K562 (cell line): ENCODE measurements at regions not wholly inside any gene's neighbourhood (a gene's known extent, or its start where the extent isn't known, plus 50 kb on each side); places are given as distances from the start of the nearest gene placed in this dataset.
"Not testable (repeated sequence)": the region's sequence is repeated elsewhere in the genome, so short reads cannot be mapped to it uniquely, and the experiment has no call there.

Source experiments
- ATAC-seq: fragments of 200-7000 bp; cut with Tn5 transposase; 3 replicates; pipeline ENCODE4 v1.9.1; 2020; ENCODE audit warnings: moderate library complexity
- BruUV-seq: library from RNA; stranded (reverse); fragments of 400-500 nt; replicated peaks from 2 replicates; lab custom pipeline; 2021; lab: Mats Ljungman, UMichigan
- CTCF ChIA-PET: fragments of 300-600 bp; formaldehyde crosslinking; extraction: SDS; loops from one replicate; lab custom pipeline; 2021; ENCODE audit warnings: low intra/inter-chr PET ratio; lab: Yijun Ruan, JAX
- POLR2A ChIA-PET: fragments of 300-600, 350-650 bp; sonication (Branson Sonifier 250); formaldehyde crosslinking; extraction: SDS; loops from one replicate; lab custom pipeline; 2021; ENCODE audit warnings: antibody characterized with exemption, inconsistent platforms; lab: Yijun Ruan, JAX
- DNase-seq, 4 experiments: peaks; one replicate each; pipeline versions ENCODE4 v3.0.0 to v3.0.0-alpha.2; 2011 to 2018; ENCODE audit warnings: low spot score in 3 of 4, mixed read lengths in 3 of 4; ENCODE audit errors: extremely low read depth in 1 of 4
- FAIRE-seq: peaks from 2 replicates; lab custom pipeline; 2011; peaks lifted over from hg19 to GRCh38; lab: Jason Lieb, UNC
- H2AFZ ChIP-seq: 2 replicates; pipeline ENCODE4 v1.6.0; 2011; ENCODE audit warnings: low read depth, low read length, control low read depth, inconsistent platforms
- H3K27ac ChIP-seq: fragments of 200-600 bp; 3 replicates; pipeline ENCODE4 v1.8.0; 2011; ENCODE audit warnings: low read depth, mild to moderate bottlenecking, control low read depth, inconsistent platforms, low read length, moderate library complexity, mixed read lengths; ENCODE audit errors: extremely low read depth
- H3K27me3 ChIP-seq, 2 experiments: fragments of 300-600 bp in 1 of 2; 2 replicates in 1 of 2; 3 replicates in 1 of 2; pipeline versions ENCODE4 v1.6.0 to v1.8.0; 2011; ENCODE audit warnings: inconsistent platforms in 2 of 2, low read length in 2 of 2, mild to moderate bottlenecking in 1 of 2, mixed read lengths in 1 of 2, moderate library complexity in 1 of 2; ENCODE audit not compliant: control insufficient read depth in 2 of 2, insufficient read depth in 2 of 2
- H3K36me3 ChIP-seq: fragments of 300-600 bp; 3 replicates; pipeline ENCODE4 v1.8.0; 2011; ENCODE audit warnings: mild to moderate bottlenecking, low read length, inconsistent platforms; ENCODE audit not compliant: control insufficient read depth, insufficient read depth
- H3K4me1 ChIP-seq, 2 experiments: fragments of 200-600 bp in 1 of 2; replicated peaks in 1 of 2; 2 replicates in 1 of 2; 3 replicates in 1 of 2; pipeline versions ENCODE4 v1.5.1 to v1.8.0; 2011; ENCODE audit warnings: inconsistent platforms in 2 of 2, low read length in 2 of 2, mild to moderate bottlenecking in 1 of 2, mixed read lengths in 1 of 2, moderate library complexity in 1 of 2; ENCODE audit not compliant: control insufficient read depth in 2 of 2, insufficient read depth in 2 of 2
- H3K4me2 ChIP-seq: 2 replicates; pipeline ENCODE4 v1.6.1; 2011; ENCODE audit warnings: low read length, control low read depth, inconsistent platforms, mixed read lengths; ENCODE audit not compliant: insufficient read depth
- H3K4me3 ChIP-seq: fragments of 200-600 bp; sonication (generic), shearing (Covaris generic); 2 replicates; pipeline ENCODE4 v1.5.1; 2016; ENCODE audit warnings: control low read depth, inconsistent platforms
- H3K79me2 ChIP-seq: fragments of 200-600 bp; 3 replicates; pipeline ENCODE4 v1.8.0; 2011; ENCODE audit warnings: low read length, inconsistent platforms; ENCODE audit not compliant: control insufficient read depth, insufficient read depth
- H3K9ac ChIP-seq, 2 experiments: 2 replicates each; pipeline versions ENCODE4 v1.6.0 to v1.6.1; 2011; ENCODE audit warnings: low read depth in 2 of 2, low read length in 2 of 2, control low read depth in 1 of 2, inconsistent platforms in 1 of 2, mild to moderate bottlenecking in 1 of 2, mixed read lengths in 1 of 2; ENCODE audit not compliant: insufficient read depth in 1 of 2
- H3K9me1 ChIP-seq: one replicate; pipeline ENCODE4 v1.6.0; 2011; ENCODE audit warnings: inconsistent platforms, mild to moderate bottlenecking, low read length, moderate library complexity; ENCODE audit not compliant: control insufficient read depth, insufficient read depth
- H3K9me3 ChIP-seq: replicated peaks from 2 replicates; pipeline ENCODE4 v1.5.1; 2011; ENCODE audit warnings: low read depth, low read length, inconsistent platforms; ENCODE audit not compliant: control insufficient read depth, insufficient read depth
- H4K20me1 ChIP-seq: replicated peaks from 2 replicates; pipeline ENCODE4 v1.6.1; 2011; ENCODE audit warnings: low read length, inconsistent platforms, mixed read lengths; ENCODE audit not compliant: control insufficient read depth, insufficient read depth
- CEBPB ChIP-seq: fragments of 450-650 bp; IDR thresholded peaks from 2 replicates; pipeline ENCODE4 v1.6.1; 2016; ENCODE audit warnings: missing genetic modification characterization, missing compliant biosample characterization
- FOSL1 ChIP-seq: fragments of 200-800 bp; sonication (Bioruptor generic); conservative IDR thresholded peaks from 2 replicates; pipeline ENCODE4 v1.6.1; 2016; ENCODE audit warnings: missing genetic modification characterization, missing compliant biosample characterization
- MBD1 ChIP-seq: fragments of 250-450 bp; sonication (Bioruptor Pico); IDR thresholded peaks from 2 replicates; pipeline ENCODE4 v1.8.0; 2022; ENCODE audit warnings: inconsistent platforms
- ZBTB1 ChIP-seq: sonication (generic); formaldehyde crosslinking; IDR thresholded peaks from 2 replicates; pipeline ENCODE4 v1.8.1; 2023; ENCODE audit warnings: missing genetic modification reagents, low read depth, mild to moderate bottlenecking, borderline replicate concordance
- WGBS: fragments of 100-300 bp; shearing (Covaris generic); methylation state at CpG from one replicate; pipeline ENCODE4 v1.1.6; 2016; ENCODE audit warnings: low coverage, mixed read lengths; ENCODE audit not compliant: insufficient coverage; ENCODE audit errors: missing lambda C conversion rate; 5-methylcytosine and 5-hydroxymethylcytosine counted together
- in situ Hi-C: fragments of 300-500 bp; cut with MboI; formaldehyde crosslinking; loops from 4 replicates; pipeline ENCODE4 v1.15.0; 2018; ENCODE audit warnings: inconsistent platforms, mixed read lengths
- intact Hi-C: fragments of 100-400 bp; cut with micrococcal nuclease; formaldehyde crosslinking; loops from 2 replicates; pipeline ENCODE4 v1.14.2; 2022

DNA sequence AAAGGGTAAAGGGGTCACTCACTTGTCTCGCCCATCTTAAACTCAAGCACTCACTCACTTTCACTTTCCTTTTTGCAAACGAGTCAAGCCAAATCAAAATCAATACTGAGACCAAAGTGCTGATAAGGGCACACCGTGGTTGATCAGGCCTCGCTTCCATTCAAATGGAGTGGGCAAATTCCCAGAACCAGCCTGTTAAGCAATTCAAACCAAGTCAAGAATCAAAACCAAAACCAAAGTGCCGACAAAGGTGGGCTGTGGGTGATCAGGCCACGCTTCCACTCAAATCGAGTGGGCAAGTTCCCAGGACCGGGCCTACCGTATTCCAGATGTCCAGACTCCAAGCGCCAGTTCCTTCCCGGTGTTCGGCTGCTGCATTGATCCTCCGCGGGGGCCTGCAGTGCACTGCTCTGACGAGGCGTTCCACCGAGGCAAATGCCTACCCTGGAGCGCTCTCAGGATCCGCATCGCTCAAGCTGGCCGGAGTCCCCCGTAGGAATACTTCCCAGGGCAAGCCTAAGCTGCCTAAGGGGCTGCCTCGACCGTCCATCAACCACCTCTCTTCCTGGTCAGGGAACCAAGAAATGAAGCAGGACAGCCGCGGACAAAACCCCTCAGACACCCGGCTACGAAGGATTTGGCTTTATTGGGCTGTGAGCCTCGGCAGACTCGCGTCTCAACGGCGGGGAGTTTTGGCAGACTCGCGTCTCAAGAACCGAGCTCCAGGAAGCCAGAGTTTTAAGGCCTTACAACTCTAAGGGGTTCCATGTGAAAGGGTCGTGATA, 89.9 kb upstream of the SLC1A4 start (continued):
- TF ChIP-seq MBD1 (CRISPR knock-in tag): no peak
- no peak for TF ChIP-seq ZBTB1
- TF ChIP-seq FOSL1 (tag): no peak

- Histone ChIP-seq H3K27me3 (peaks cover 13 to 25% of the 10 kb centered on the region in 2 experiments; a peak in 4 of 5 replicates), H2AFZ (peak overlapping the region; percentile 66; the same call in 1 of the 2 replicates)
- H3K4me3 ChIP-seq, H3K36me3 ChIP-seq, H4K20me1 ChIP-seq, CTCF ChIA-PET, H3K9ac ChIP-seq, FAIRE-seq, H3K4me2 ChIP-seq, H3K9me3 ChIP-seq, BruUV-seq, H3K27ac ChIP-seq, H3K9me1 ChIP-seq, ATAC-seq, H3K4me1 ChIP-seq, DNase-seq, intact Hi-C loops, H3K79me2 ChIP-seq: not testable (repeated sequence)
- peak; percentile 46; the same call in 1 of the 2 replicates for TF ChIP-seq CEBPB
- in situ Hi-C loops: loop anchor here (25.0 kb wide), 1 partner anchor 262 kb away; no protein-coding TSS in a partner anchor
- POLR2A ChIA-PET: interaction anchor here (0.6 kb wide), 1 partner anchor 329 kb away, joined by 3 read pairs; no protein-coding TSS in a partner anchor
- WGBS: 22% methylated on average over 6 of the region's 6 CpGs
Observed at GRCh38 chr2:64899876-64900275, 89.3 kb upstream of the SLC1A4 start.
